H9 (cell line): ENCODE measurements at regions not wholly inside any gene's neighbourhood (a gene's known extent, or its start where the extent isn't known, plus 50 kb on each side); places are given as distances from the start of the nearest gene placed in this dataset.

ENCODE experiments used
- DNase-seq: peaks from one replicate; pipeline ENCODE4 v3.0.0-alpha.2; 2017
- H2AFZ ChIP-seq: one replicate; pipeline ENCODE4 v1.6.1; 2013; ENCODE audit warnings: mild to moderate bottlenecking, low read length, control low read depth, moderate library complexity
- H2AK5ac ChIP-seq: 2 replicates; pipeline ENCODE4 v1.6.1; 2013; ENCODE audit warnings: low read length, control low read depth, mixed read lengths; ENCODE audit not compliant: insufficient read length
- H2BK120ac ChIP-seq: one replicate; pipeline ENCODE4 v1.6.1; 2013; ENCODE audit warnings: low read depth, mild to moderate bottlenecking, low read length, control low read depth, inconsistent platforms; ENCODE audit not compliant: poor library complexity, severe bottlenecking
- H2BK12ac ChIP-seq: 2 replicates; pipeline ENCODE4 v1.6.1; 2013; ENCODE audit warnings: low read length, control low read depth, mixed read lengths, low read depth; ENCODE audit not compliant: insufficient read length
- H2BK15ac ChIP-seq: 2 replicates; pipeline ENCODE4 v1.6.1; 2013; ENCODE audit warnings: low read depth, low read length, control low read depth
- H2BK20ac ChIP-seq: one replicate; pipeline ENCODE4 v1.6.1; 2013; ENCODE audit warnings: low read depth, mild to moderate bottlenecking, low read length, control low read depth, inconsistent platforms; ENCODE audit not compliant: poor library complexity, severe bottlenecking
- H2BK5ac ChIP-seq: 2 replicates; pipeline ENCODE4 v1.6.1; 2013; ENCODE audit warnings: low read length, control low read depth, mixed read lengths; ENCODE audit not compliant: insufficient read length
- H3K14ac ChIP-seq: 2 replicates; pipeline ENCODE4 v1.6.1; 2013; ENCODE audit warnings: low read length, control low read depth; ENCODE audit not compliant: insufficient read depth
- H3K18ac ChIP-seq: 2 replicates; pipeline ENCODE4 v1.6.1; 2013; ENCODE audit warnings: low read depth, mild to moderate bottlenecking, mixed read lengths, low read length, control low read depth; ENCODE audit not compliant: insufficient read length
- H3K23ac ChIP-seq: 2 replicates; pipeline ENCODE4 v1.6.1; 2013; ENCODE audit warnings: low read length, control low read depth, mixed read lengths, low read depth; ENCODE audit not compliant: insufficient read length
- H3K23me2 ChIP-seq: 2 replicates; pipeline ENCODE4 v1.6.1; 2013; ENCODE audit warnings: low read depth, mild to moderate bottlenecking, mixed read lengths, low read length, control low read depth; ENCODE audit not compliant: insufficient read length, poor library complexity, severe bottlenecking
- H3K27ac ChIP-seq: 2 replicates; pipeline ENCODE4 v1.5.1; 2013; ENCODE audit warnings: low read length, control low read depth, mixed read lengths, low read depth; ENCODE audit not compliant: insufficient read length
- H3K27me3 ChIP-seq: 2 replicates; pipeline ENCODE4 v1.6.1; 2013; ENCODE audit warnings: low read length, control low read depth, inconsistent platforms; ENCODE audit not compliant: insufficient read depth
- H3K4ac ChIP-seq: 2 replicates; pipeline ENCODE4 v1.6.1; 2013; ENCODE audit warnings: low read depth, mild to moderate bottlenecking, control low read depth, inconsistent platforms, low read length, moderate library complexity
- H3K4me1 ChIP-seq: 2 replicates; pipeline ENCODE4 v1.6.1; 2013; ENCODE audit warnings: low read length, control low read depth, inconsistent platforms; ENCODE audit not compliant: insufficient read depth
- H3K4me2 ChIP-seq: 2 replicates; pipeline ENCODE4 v1.6.1; 2013; ENCODE audit warnings: low read length, control low read depth, mixed read lengths; ENCODE audit not compliant: insufficient read length, insufficient read depth
- H3K56ac ChIP-seq: 2 replicates; pipeline ENCODE4 v1.6.1; 2013; ENCODE audit warnings: low read depth, mild to moderate bottlenecking, mixed read lengths, low read length, control low read depth; ENCODE audit not compliant: insufficient read length
- H3K79me1 ChIP-seq: 2 replicates; pipeline ENCODE4 v1.6.1; 2013; ENCODE audit warnings: low read depth, mild to moderate bottlenecking, moderate library complexity, low read length, control low read depth, inconsistent platforms; ENCODE audit not compliant: insufficient read depth, poor library complexity, severe bottlenecking
- H3K79me2 ChIP-seq: 2 replicates; pipeline ENCODE4 v1.6.1; 2013; ENCODE audit warnings: low read length, control low read depth, inconsistent platforms; ENCODE audit not compliant: insufficient read depth
- H3K9ac ChIP-seq: 2 replicates; pipeline ENCODE4 v1.6.1; 2013; ENCODE audit warnings: low read length, control low read depth, mixed read lengths; ENCODE audit not compliant: insufficient read length; ENCODE audit errors: extremely low read depth
- H3K9me3 ChIP-seq: one replicate; pipeline ENCODE4 v1.6.1; 2013; ENCODE audit warnings: low read depth, low read length, inconsistent platforms; ENCODE audit not compliant: control insufficient read depth
- H3T11ph ChIP-seq: one replicate; pipeline ENCODE4 v1.6.1; 2013; ENCODE audit warnings: mild to moderate bottlenecking, low read length, control low read depth, inconsistent platforms
- H4K20me1 ChIP-seq: one replicate; pipeline ENCODE4 v1.6.1; 2013; ENCODE audit not compliant: control insufficient read depth, insufficient read length, insufficient read depth
- H4K5ac ChIP-seq: 2 replicates; pipeline ENCODE4 v1.6.1; 2013; ENCODE audit warnings: low read depth, mild to moderate bottlenecking, mixed read lengths, low read length, control low read depth; ENCODE audit not compliant: insufficient read length
- H4K8ac ChIP-seq: replicated peaks from 2 replicates; pipeline ENCODE4 v1.6.1; 2013; ENCODE audit warnings: low read length, control low read depth, mixed read lengths, low read depth; ENCODE audit not compliant: insufficient read length
- H4K91ac ChIP-seq: 2 replicates; pipeline ENCODE4 v1.6.1; 2013; ENCODE audit warnings: low read depth, mild to moderate bottlenecking, moderate library complexity, mixed read lengths, low read length, control low read depth; ENCODE audit not compliant: insufficient read length
- H3K27ac Mint-ChIP-seq, 3 experiments: 2 replicates in 2 of 3; 3 replicates in 1 of 3; pipeline ENCODE4 v1.8.0; 2020 to 2021; ENCODE audit warnings: mixed read lengths in 3 of 3, mild to moderate bottlenecking in 1 of 3, moderate library complexity in 1 of 3
- H3K27me3 Mint-ChIP-seq: 2 replicates; pipeline ENCODE4 v1.8.0; 2021; ENCODE audit warnings: low read depth, mild to moderate bottlenecking, moderate library complexity, mixed read lengths
- H3K36me3 Mint-ChIP-seq, 3 experiments: 2 replicates in 2 of 3; 3 replicates in 1 of 3; pipeline ENCODE4 v1.8.0; 2020 to 2021; ENCODE audit warnings: low read depth in 3 of 3, mixed read lengths in 3 of 3; ENCODE audit not compliant: insufficient read depth in 1 of 3
- H3K4me1 Mint-ChIP-seq, 2 experiments: 2 replicates each; pipeline ENCODE4 v1.8.0; 2020; ENCODE audit warnings: mixed read lengths in 2 of 2
- H3K4me3 Mint-ChIP-seq, 2 experiments: 2 replicates in 1 of 2; 3 replicates in 1 of 2; pipeline ENCODE4 v1.8.0; 2020 to 2021; ENCODE audit warnings: mild to moderate bottlenecking in 2 of 2, mixed read lengths in 2 of 2, moderate library complexity in 1 of 2
- H3K9me3 Mint-ChIP-seq, 2 experiments: 2 replicates in 1 of 2; 3 replicates in 1 of 2; pipeline ENCODE4 v1.8.0; 2020; ENCODE audit warnings: mild to moderate bottlenecking in 2 of 2, mixed read lengths in 2 of 2, moderate library complexity in 1 of 2
- WGBS: extraction: QIAGEN DNeasy Blood & Tissue Kit; methylation state at CpG from one replicate; pipeline ENCODE4 v1.1.7; 2013; ENCODE audit warnings: missing lambda C conversion rate, low lambda C conversion rate, mixed read lengths; ENCODE audit not compliant: insufficient read length; ENCODE audit errors: extremely low coverage; 5-methylcytosine and 5-hydroxymethylcytosine counted together
- TF ChIP-seq, protein P1 (sequence below): fragments of 200-600 bp; sonication (generic); conservative IDR thresholded peaks from 3 replicates; pipeline ENCODE4 v1.8.0; 2021; ENCODE audit warnings: antibody characterized with exemption, mild to moderate bottlenecking

DNA sequence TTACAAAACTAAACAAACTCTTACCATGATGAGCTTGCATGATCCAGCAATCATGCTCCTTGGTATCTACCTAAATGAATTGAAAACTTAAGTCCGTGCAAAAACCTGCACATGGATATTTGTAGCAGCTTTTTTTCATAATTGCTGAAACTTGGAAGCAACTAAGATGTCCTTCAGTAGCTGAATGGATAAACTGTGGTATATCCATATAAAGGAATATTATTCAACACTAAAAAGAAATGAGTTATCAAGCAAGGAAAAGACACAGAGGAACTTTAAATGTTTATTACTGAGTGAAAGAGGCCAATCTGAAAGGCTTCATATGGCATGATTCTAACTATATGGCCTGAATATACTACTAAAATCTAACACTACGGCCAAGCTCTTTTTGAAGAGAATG lies 139.1 kb upstream of the ZNF608 start:
- Mint-ChIP-seq H3K4me3 (no peak overlapping the region), H3K36me3 (peaks cover 0 to 11% (median 0%) of the 10 kb centered on the region in 3 experiments; a peak in 2 of 7 replicates), H3K9me3 (peaks cover 0 to 9% of the 10 kb centered on the region in 2 experiments; a peak in 2 of 5 replicates), H3K27me3 (no peaks in the 10 kb centered on the region), H3K4me1 (peaks cover 30 to 32% of the 10 kb centered on the region in 2 experiments), H3K27ac (no peak overlapping the region)
- H3K4me2 ChIP-seq: no peak overlapping the region
- H3K14ac ChIP-seq: no peak overlapping the region
- no CpG with 5 or more reads among the region's 2 CpGs for WGBS
- no peaks in the 10 kb centered on the region for H3K27me3 ChIP-seq
- no peak overlapping the region for H2AFZ ChIP-seq
- H3K9ac ChIP-seq: no peak overlapping the region
- no peak overlapping the region for H4K5ac ChIP-seq
- H3T11ph ChIP-seq: no peak overlapping the region
- no peak overlapping the region for H3K56ac ChIP-seq
- no peak overlapping the region for H4K8ac ChIP-seq
- peaks cover 9% of the 10 kb centered on the region; the same call in 1 of the 2 replicates for H3K4me1 ChIP-seq
- no peaks in the 10 kb centered on the region for H3K9me3 ChIP-seq
- no peaks in the 10 kb centered on the region for H4K20me1 ChIP-seq
- H2BK120ac ChIP-seq: no peak overlapping the region
- H3K23me2 ChIP-seq: no peaks in the 10 kb centered on the region
- TF ChIP-seq, protein P1, sequence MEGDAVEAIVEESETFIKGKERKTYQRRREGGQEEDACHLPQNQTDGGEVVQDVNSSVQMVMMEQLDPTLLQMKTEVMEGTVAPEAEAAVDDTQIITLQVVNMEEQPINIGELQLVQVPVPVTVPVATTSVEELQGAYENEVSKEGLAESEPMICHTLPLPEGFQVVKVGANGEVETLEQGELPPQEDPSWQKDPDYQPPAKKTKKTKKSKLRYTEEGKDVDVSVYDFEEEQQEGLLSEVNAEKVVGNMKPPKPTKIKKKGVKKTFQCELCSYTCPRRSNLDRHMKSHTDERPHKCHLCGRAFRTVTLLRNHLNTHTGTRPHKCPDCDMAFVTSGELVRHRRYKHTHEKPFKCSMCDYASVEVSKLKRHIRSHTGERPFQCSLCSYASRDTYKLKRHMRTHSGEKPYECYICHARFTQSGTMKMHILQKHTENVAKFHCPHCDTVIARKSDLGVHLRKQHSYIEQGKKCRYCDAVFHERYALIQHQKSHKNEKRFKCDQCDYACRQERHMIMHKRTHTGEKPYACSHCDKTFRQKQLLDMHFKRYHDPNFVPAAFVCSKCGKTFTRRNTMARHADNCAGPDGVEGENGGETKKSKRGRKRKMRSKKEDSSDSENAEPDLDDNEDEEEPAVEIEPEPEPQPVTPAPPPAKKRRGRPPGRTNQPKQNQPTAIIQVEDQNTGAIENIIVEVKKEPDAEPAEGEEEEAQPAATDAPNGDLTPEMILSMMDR: no peak
- H4K91ac ChIP-seq: no peak overlapping the region
- H2BK5ac ChIP-seq: no peak overlapping the region
- no peak overlapping the region for H2BK12ac ChIP-seq
- no peaks in the 10 kb centered on the region for H3K79me1 ChIP-seq
- H3K27ac ChIP-seq: no peak overlapping the region
- H3K79me2 ChIP-seq: no peaks in the 10 kb centered on the region
- H2AK5ac ChIP-seq: no peak overlapping the region
- no peak overlapping the region for H3K23ac ChIP-seq
- no peak overlapping the region for H3K4ac ChIP-seq
- H2BK20ac ChIP-seq: no peak overlapping the region
- H3K18ac ChIP-seq: no peak overlapping the region
- no peak for DNase-seq
- H2BK15ac ChIP-seq: no peak overlapping the region
